OCI-LY1 (cell line): ENCODE measurements at regions not wholly inside any gene's neighbourhood (a gene's known extent, or its start where the extent isn't known, plus 50 kb on each side); places are given as distances from the start of the nearest gene placed in this dataset.

Source experiments
- H2AFZ ChIP-seq: fragments of 200-600 bp; sonication (generic), shearing (Covaris generic); 2 replicates; pipeline ENCODE4 v1.6.0; 2014; ENCODE audit warnings: antibody characterized with exemption, mild to moderate bottlenecking, low read length
- H3F3A ChIP-seq: fragments of 200-600 bp; sonication (generic), shearing (Covaris generic); 2 replicates; pipeline ENCODE4 v1.6.0; 2014; ENCODE audit warnings: mild to moderate bottlenecking, antibody characterized with exemption, low read length, moderate library complexity; ENCODE audit not compliant: insufficient read depth
- H3K27ac ChIP-seq: fragments of 200-600 bp; sonication (generic); 2 replicates; pipeline ENCODE4 v1.5.1; 2014; ENCODE audit warnings: low read length, mixed run types, mild to moderate bottlenecking, low read depth; ENCODE audit not compliant: poor library complexity, severe bottlenecking
- H3K27me3 ChIP-seq: fragments of 200-600 bp; sonication (generic); 2 replicates; pipeline ENCODE4 v1.6.0; 2014; ENCODE audit warnings: antibody characterized with exemption, mild to moderate bottlenecking, low read length, moderate library complexity; ENCODE audit not compliant: insufficient read depth
- H3K36me3 ChIP-seq: fragments of 200-600 bp; sonication (generic); 2 replicates; pipeline ENCODE4 v1.6.1; 2014; ENCODE audit warnings: mild to moderate bottlenecking, antibody characterized with exemption, low read length, moderate library complexity, mixed read lengths; ENCODE audit not compliant: insufficient read depth
- H3K4me1 ChIP-seq: fragments of 200-600 bp; sonication (generic); 2 replicates; pipeline ENCODE4 v1.5.1; 2014; ENCODE audit warnings: mild to moderate bottlenecking, low read length, moderate library complexity; ENCODE audit not compliant: insufficient read depth, severe bottlenecking
- H3K4me2 ChIP-seq: fragments of 200-600 bp; sonication (generic), shearing (Covaris generic); 2 replicates; pipeline ENCODE4 v1.6.1; 2014; ENCODE audit warnings: low read length
- H3K4me3 ChIP-seq: fragments of 200-600 bp; sonication (generic); 2 replicates; pipeline ENCODE4 v1.5.1; 2014; ENCODE audit warnings: low read length, low read depth, mild to moderate bottlenecking, mixed read lengths; ENCODE audit not compliant: poor library complexity, severe bottlenecking
- H3K79me2 ChIP-seq: fragments of 200-600 bp; shearing (Covaris generic); 2 replicates; pipeline ENCODE4 v1.6.1; 2016; ENCODE audit warnings: mixed run types, low read length, mixed read lengths; ENCODE audit not compliant: insufficient read depth
- H3K9ac ChIP-seq: fragments of 200-600 bp; sonication (generic), shearing (Covaris generic); 2 replicates; pipeline ENCODE4 v1.6.1; 2014; ENCODE audit warnings: mild to moderate bottlenecking, low read length, mixed read lengths
- H3K9me2 ChIP-seq: fragments of 200-600 bp; sonication (generic), shearing (Covaris generic); 2 replicates; pipeline ENCODE4 v1.6.1; 2014; ENCODE audit warnings: low read depth, mild to moderate bottlenecking, low read length, mixed read lengths
- H3K9me3 ChIP-seq: fragments of 200-600 bp; shearing (Covaris generic); 2 replicates; pipeline ENCODE4 v1.6.1; 2014; ENCODE audit warnings: low read length, mixed read lengths
- H4K20me1 ChIP-seq: fragments of 200-600 bp; sonication (generic), shearing (Covaris generic); 2 replicates; pipeline ENCODE4 v1.6.0; 2016; ENCODE audit warnings: mild to moderate bottlenecking, low read length; ENCODE audit not compliant: insufficient read depth
- EZH2 ChIP-seq: fragments of 200-600 bp; sonication (generic), shearing (Covaris generic); IDR thresholded peaks from 2 replicates; pipeline ENCODE4 v1.8.0; 2017; ENCODE audit warnings: borderline replicate concordance, mixed run types, mild to moderate bottlenecking, antibody characterized with exemption, low read length, moderate library complexity, mixed read lengths
- TF ChIP-seq, protein P1 (sequence below): fragments of 200-600 bp; sonication (generic), shearing (Covaris generic); IDR thresholded peaks from 2 replicates; pipeline ENCODE4 v1.5.1; 2017; ENCODE audit warnings: mild to moderate bottlenecking, antibody characterized with exemption, low read length, moderate library complexity, mixed read lengths

DNA sequence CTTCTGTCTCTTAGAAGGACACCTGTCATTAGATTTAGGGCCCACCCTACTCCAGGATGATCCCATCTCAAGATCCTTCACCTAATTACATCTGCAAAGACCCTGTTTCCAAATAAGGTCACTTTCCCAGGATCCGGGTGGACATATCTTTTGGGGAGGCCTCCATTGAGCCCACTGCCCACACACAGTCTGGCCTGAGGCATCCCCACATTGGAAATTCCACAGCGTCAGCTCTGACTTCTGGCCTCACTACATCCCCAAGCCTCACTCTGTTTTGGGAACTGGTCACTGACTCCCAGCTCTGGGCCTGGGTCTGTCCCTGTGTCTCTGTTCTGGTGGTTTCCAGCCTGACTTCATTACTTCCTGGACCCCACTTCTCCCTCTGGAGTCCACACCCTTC, 285.5 kb downstream of the CRLF2 start:
- H3K9ac ChIP-seq: no peak overlapping the region
- TF ChIP-seq, protein P1, sequence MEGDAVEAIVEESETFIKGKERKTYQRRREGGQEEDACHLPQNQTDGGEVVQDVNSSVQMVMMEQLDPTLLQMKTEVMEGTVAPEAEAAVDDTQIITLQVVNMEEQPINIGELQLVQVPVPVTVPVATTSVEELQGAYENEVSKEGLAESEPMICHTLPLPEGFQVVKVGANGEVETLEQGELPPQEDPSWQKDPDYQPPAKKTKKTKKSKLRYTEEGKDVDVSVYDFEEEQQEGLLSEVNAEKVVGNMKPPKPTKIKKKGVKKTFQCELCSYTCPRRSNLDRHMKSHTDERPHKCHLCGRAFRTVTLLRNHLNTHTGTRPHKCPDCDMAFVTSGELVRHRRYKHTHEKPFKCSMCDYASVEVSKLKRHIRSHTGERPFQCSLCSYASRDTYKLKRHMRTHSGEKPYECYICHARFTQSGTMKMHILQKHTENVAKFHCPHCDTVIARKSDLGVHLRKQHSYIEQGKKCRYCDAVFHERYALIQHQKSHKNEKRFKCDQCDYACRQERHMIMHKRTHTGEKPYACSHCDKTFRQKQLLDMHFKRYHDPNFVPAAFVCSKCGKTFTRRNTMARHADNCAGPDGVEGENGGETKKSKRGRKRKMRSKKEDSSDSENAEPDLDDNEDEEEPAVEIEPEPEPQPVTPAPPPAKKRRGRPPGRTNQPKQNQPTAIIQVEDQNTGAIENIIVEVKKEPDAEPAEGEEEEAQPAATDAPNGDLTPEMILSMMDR: no peak
- TF ChIP-seq EZH2: no peak
- H4K20me1 ChIP-seq: no peaks in the 10 kb centered on the region
- H2AFZ ChIP-seq: no peak overlapping the region
- H3K27ac ChIP-seq: no peak overlapping the region
- no peaks in the 10 kb centered on the region for H3K79me2 ChIP-seq
- H3F3A ChIP-seq: no peaks in the 10 kb centered on the region
- H3K4me3 ChIP-seq: no peak overlapping the region
- H3K9me2 ChIP-seq: no peaks in the 10 kb centered on the region
- H3K4me2 ChIP-seq: no peak overlapping the region
- no peaks in the 10 kb centered on the region for H3K9me3 ChIP-seq
- H3K27me3 ChIP-seq: no peaks in the 10 kb centered on the region
- no peaks in the 10 kb centered on the region for H3K36me3 ChIP-seq
- no peaks in the 10 kb centered on the region for H3K4me1 ChIP-seq

DNA sequence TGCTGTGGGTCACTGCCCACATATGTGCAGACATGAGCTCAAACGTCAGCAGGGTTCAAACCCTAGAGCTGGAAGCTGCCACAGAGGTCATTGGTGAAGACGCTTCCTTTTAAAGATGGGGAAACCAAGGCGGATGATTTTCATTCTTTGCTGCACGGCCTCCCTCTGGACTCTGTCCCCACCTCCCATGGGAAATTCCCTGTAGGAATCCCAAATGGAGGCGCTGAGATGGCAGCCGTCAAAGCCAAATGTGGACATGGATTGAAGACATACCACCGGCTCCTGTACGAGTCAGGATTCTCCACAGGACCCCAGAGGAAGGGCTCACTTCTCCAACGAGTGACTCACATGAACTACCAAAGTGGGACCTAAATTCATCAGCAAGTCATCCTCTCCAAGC, 286.4 kb downstream of the CRLF2 start:
- H3K27ac ChIP-seq: no peak overlapping the region
- no peak overlapping the region for H3K4me3 ChIP-seq
- H3K9ac ChIP-seq: no peak overlapping the region
- no peaks in the 10 kb centered on the region for H3K9me3 ChIP-seq
- H4K20me1 ChIP-seq: no peaks in the 10 kb centered on the region
- no peaks in the 10 kb centered on the region for H3F3A ChIP-seq
- TF ChIP-seq EZH2: no peak
- TF ChIP-seq, protein P1: no peak
- H3K36me3 ChIP-seq: no peaks in the 10 kb centered on the region
- H3K9me2 ChIP-seq: no peaks in the 10 kb centered on the region
- no peak overlapping the region for H2AFZ ChIP-seq
- no peaks in the 10 kb centered on the region for H3K79me2 ChIP-seq
- no peaks in the 10 kb centered on the region for H3K4me1 ChIP-seq
- H3K4me2 ChIP-seq: no peak overlapping the region
- H3K27me3 ChIP-seq: no peaks in the 10 kb centered on the region

DNA sequence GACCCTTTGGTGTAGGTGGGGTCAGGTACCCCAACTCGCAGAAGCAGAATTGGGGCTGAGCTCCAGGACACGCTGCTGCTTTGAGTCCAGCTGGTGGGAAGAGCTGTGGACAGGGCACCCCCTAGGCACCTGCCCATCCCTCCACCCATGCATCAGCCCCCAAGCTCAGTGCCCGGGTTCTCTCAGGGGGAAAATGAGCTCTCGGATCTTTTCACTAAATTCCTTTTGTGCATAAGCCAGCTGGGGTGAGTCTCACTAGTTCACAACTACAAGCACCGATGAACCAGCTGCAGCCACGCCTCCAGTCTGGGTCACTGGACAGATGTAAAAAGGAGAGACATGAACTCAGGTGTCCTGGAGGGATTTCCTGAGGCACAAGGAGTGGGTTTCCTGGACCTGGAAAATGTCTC, 286.8 kb downstream of the CRLF2 start:
- H3K9ac ChIP-seq: no peak overlapping the region
- no peak overlapping the region for H3K27ac ChIP-seq
- no peaks in the 10 kb centered on the region for H3K9me2 ChIP-seq
- H3K4me3 ChIP-seq: no peak overlapping the region
- no peak overlapping the region for H2AFZ ChIP-seq
- H3K79me2 ChIP-seq: no peaks in the 10 kb centered on the region
- TF ChIP-seq, protein P1: no peak
- no peak for TF ChIP-seq EZH2
- H3K4me2 ChIP-seq: no peak overlapping the region
- H3K27me3 ChIP-seq: no peaks in the 10 kb centered on the region
- no peaks in the 10 kb centered on the region for H3K4me1 ChIP-seq
- H3K36me3 ChIP-seq: no peaks in the 10 kb centered on the region
- H3K9me3 ChIP-seq: no peaks in the 10 kb centered on the region
- H4K20me1 ChIP-seq: no peaks in the 10 kb centered on the region
- no peaks in the 10 kb centered on the region for H3F3A ChIP-seq
